GM18508 (cell line): ENCODE measurements at regions not wholly inside any gene's neighbourhood (a gene's known extent, or its start where the extent isn't known, plus 50 kb on each side); places are given as distances from the start of the nearest gene placed in this dataset.

Source experiments
- ATAC-seq: cut with Tn5 transposase; IDR thresholded peaks from one replicate; pipeline ENCODE4 v1.9.1; 2021; ENCODE audit warnings: moderate number of reproducible peaks; ENCODE audit not compliant: insufficient read depth, unreplicated experiment

GRCh38 chr2:167475791-167476190, 587.5 kb downstream of the XIRP2 start:
- no peak for ATAC-seq

GRCh38 chr2:167471734-167472133, 583.5 kb downstream of the XIRP2 start:
- no peak for ATAC-seq

GRCh38 chr2:167471332-167471731, 583.1 kb downstream of the XIRP2 start:
- ATAC-seq = no peak

GRCh38 chr2:167462379-167462778, 574.1 kb downstream of the XIRP2 start:
- ATAC-seq = no peak

GRCh38 chr2:167454036-167454435, 565.8 kb downstream of the XIRP2 start:
- ATAC-seq = no peak

- ATAC-seq = no peak
These were observed 563.4 kb downstream of the XIRP2 start for GRCh38 chr2:167451496-167452289.

- ATAC-seq = no peak
These were observed 562.1 kb downstream of the XIRP2 start for GRCh38 chr2:167450364-167450763.

- no peak for ATAC-seq
These were observed 552.1 kb downstream of the XIRP2 start for GRCh38 chr2:167440382-167440781.

- ATAC-seq = no peak
These were observed 549.9 kb downstream of the XIRP2 start for GRCh38 chr2:167438206-167438605.

- no peak for ATAC-seq
These were observed 543.7 kb downstream of the XIRP2 start for GRCh38 chr2:167431949-167432348.

- ATAC-seq = no peak
These were observed 542.2 kb downstream of the XIRP2 start for GRCh38 chr2:167430447-167430846.

GRCh38 chr2:167424803-167425755, 536.8 kb downstream of the XIRP2 start:
- ATAC-seq = no peak

- ATAC-seq = no peak
These were observed 535.9 kb downstream of the XIRP2 start for GRCh38 chr2:167424221-167424620.

GRCh38 chr2:167423731-167424130, 535.5 kb downstream of the XIRP2 start:
- no peak for ATAC-seq

GRCh38 chr2:167420211-167420610, 531.9 kb downstream of the XIRP2 start:
- ATAC-seq = no peak

- ATAC-seq = peak; percentile 88
These were observed 526.8 kb downstream of the XIRP2 start for GRCh38 chr2:167415068-167415467.

GRCh38 chr2:167411367-167411766, 523.1 kb downstream of the XIRP2 start:
- ATAC-seq = no peak

GRCh38 chr2:167406558-167406957, 518.3 kb downstream of the XIRP2 start:
- ATAC-seq = no peak

GRCh38 chr2:167404627-167405284, 516.5 kb downstream of the XIRP2 start:
- no peak for ATAC-seq

- no peak for ATAC-seq
These were observed 513.0 kb downstream of the XIRP2 start for GRCh38 chr2:167401309-167401708.

GRCh38 chr2:167400546-167400945, 512.3 kb downstream of the XIRP2 start:
- no peak for ATAC-seq
